Heart left ventricle (tissue), 16 donors: ENCODE measurements at regions not wholly inside any gene's neighbourhood (a gene's known extent, or its start where the extent isn't known, plus 50 kb on each side); places are given as distances from the start of the nearest gene placed in this dataset.

Experiments used
- ATAC-seq, 4 donors: fragments of 200-7000 bp; cut with Tn5 transposase; one replicate each; pipeline ENCODE4 v1.9.1; 2020 to 2022; ENCODE audit warnings: moderate library complexity in 4 of 4, mild to moderate bottlenecking in 3 of 4, moderate number of reproducible peaks in 1 of 4
- DNase-seq, 5 donors: peaks; one replicate each; pipeline ENCODE4 v3.0.0-alpha.2; 2020
- H3K27ac ChIP-seq, 12 donors: fragments of 200-600 bp; sonication (generic) in 4 of 12; one replicate each; pipeline versions ENCODE4 v1.5.0 to v1.8.0; 2016 to 2022; ENCODE audit warnings: mild to moderate bottlenecking in 2 of 12
- H3K27me3 ChIP-seq, 9 donors: fragments of 200-600 bp; sonication (generic) in 2 of 9; one replicate each; pipeline versions ENCODE4 v1.5.1 to v1.8.0; 2016 to 2022; ENCODE audit warnings: mild to moderate bottlenecking in 3 of 9
- H3K36me3 ChIP-seq, 9 donors: fragments of 200-600 bp; sonication (generic) in 2 of 9; one replicate each; pipeline versions ENCODE4 v1.5.0 to v1.8.0; 2018 to 2022; ENCODE audit warnings: mild to moderate bottlenecking in 2 of 9
- H3K4me1 ChIP-seq, 12 donors: fragments of 200-600 bp; sonication (generic) in 4 of 12; one replicate each; pipeline versions ENCODE4 v1.5.0 to v1.8.0; 2016 to 2022; ENCODE audit warnings: mild to moderate bottlenecking in 3 of 12
- H3K4me3 ChIP-seq, 12 donors: fragments of 200-600 bp; sonication (generic) in 4 of 12; one replicate each; pipeline versions ENCODE4 v1.5.0 to v1.8.0; 2017 to 2022; ENCODE audit warnings: mild to moderate bottlenecking in 9 of 12, moderate library complexity in 4 of 12
- H3K9me3 ChIP-seq, 12 donors: fragments of 200-600 bp; sonication (generic) in 4 of 12; one replicate each; pipeline versions ENCODE4 v1.5.0 to v1.8.0; 2016 to 2022; ENCODE audit warnings: mild to moderate bottlenecking in 1 of 12
- POLR2A ChIP-seq, 2 donors: fragments of 450-650 bp; IDR thresholded peaks; one replicate each; pipeline ENCODE4 v1.6.1; 2017; ENCODE audit warnings: antibody characterized with exemption in 2 of 2, mild to moderate bottlenecking in 2 of 2, moderate library complexity in 2 of 2
- WGBS, 4 donors: extraction: QIAGEN DNeasy Blood & Tissue Kit in 2 of 4; methylation state at CpG; one replicate each; pipeline versions ENCODE4 v1.1.5 to v1.1.7; 2013 to 2018; 5-methylcytosine and 5-hydroxymethylcytosine counted together
- intact Hi-C, 10 donors: fragments of 100-400 bp; cut with DNase I; formaldehyde crosslinking; loops; one replicate each; pipeline versions ENCODE4 v1.11.1 to v1.14.2; 2022
- TF ChIP-seq, protein P1 (sequence below), 12 donors: fragments of 200-600 bp; sonication (generic) in 4 of 12; IDR thresholded peaks; one replicate each; pipeline versions ENCODE4 v1.5.0 to v1.8.0; 2018 to 2022; ENCODE audit warnings: antibody characterized with exemption in 12 of 12, mild to moderate bottlenecking in 5 of 12
- donor health status: ischemic (EF 13 %, LVEDD 7.1; RV severe dilation, severe dysfunction).
- donor health status: healthy with polysubstance abuse.
- donor health status: DM: no; HTN: yes; CAD: no.
- donor health status: DM: no; HTN: no; CAD: no.
- donor health status: ischemic (EF 25% LVEDD 6.9; RV normal size, moderate dysfunction).
- donor health status: ischemic (EF 25% LVEDD 5.7; RV mildly dilated, moderate dysfunction).
- donor health status: healthy.
- donor health status: DM: yes; HTN: yes; CAD: no.
- donor health status: ischemic (EF 35%, LVEDD 5.7; RV mildly dilated, moderate dysfunction).
- donor health status: nonischemic (EF 11% LVEDD 7.7; RV severe dilation, severe dysfunction).
- donor health status: DM: yes; HTN: yes; CAD: no.
- donor health status: PGD.
- donor health status: ischemic (EF 29% LVEDD 5.4; RV normal size, mild dysfunction).
- donor health status: nonischemic (EF 23%, LVEDD 6.1; RV moderate dilation, normal function).

DNA sequence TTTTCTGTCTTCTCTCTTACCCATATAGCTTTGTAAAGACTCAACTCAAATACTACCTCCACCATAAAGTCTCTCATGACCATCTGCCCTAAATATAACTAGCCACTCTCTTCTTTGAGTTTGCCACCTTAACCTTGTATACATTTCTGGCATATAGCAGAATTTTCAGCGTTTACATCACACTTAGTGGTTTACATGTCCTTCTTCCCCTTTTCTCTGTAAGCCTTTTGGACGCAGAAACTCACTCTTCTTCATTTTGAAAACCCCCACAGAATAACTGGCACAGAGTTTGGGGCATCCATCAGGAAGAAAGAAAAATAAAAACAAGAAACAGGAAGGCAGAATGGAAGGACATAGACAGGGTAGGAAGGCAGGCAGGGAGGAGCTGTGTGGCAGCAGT, 131.8 kb upstream of the DUSP10 start:
- no peak for DNase-seq

DNA sequence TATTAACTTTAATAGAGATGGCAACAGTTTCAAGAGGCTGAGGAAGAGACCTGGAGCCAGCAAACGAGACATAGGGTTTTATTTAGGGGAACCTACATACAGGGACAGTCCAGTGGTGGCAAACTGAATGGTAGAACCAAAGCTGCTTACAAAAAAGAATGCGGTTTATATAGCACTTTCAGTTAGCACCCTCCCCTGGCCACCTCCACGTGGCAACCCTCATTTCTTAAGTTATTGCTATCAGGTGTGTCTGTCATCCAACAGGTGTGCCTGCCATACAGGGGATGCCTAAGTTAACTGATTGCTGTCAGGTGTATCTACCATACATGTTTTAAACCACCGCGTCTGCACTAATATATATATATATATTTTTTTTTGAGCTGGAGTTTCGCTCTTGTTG, 129.2 kb upstream of the DUSP10 start:
- TF ChIP-seq, protein P1, sequence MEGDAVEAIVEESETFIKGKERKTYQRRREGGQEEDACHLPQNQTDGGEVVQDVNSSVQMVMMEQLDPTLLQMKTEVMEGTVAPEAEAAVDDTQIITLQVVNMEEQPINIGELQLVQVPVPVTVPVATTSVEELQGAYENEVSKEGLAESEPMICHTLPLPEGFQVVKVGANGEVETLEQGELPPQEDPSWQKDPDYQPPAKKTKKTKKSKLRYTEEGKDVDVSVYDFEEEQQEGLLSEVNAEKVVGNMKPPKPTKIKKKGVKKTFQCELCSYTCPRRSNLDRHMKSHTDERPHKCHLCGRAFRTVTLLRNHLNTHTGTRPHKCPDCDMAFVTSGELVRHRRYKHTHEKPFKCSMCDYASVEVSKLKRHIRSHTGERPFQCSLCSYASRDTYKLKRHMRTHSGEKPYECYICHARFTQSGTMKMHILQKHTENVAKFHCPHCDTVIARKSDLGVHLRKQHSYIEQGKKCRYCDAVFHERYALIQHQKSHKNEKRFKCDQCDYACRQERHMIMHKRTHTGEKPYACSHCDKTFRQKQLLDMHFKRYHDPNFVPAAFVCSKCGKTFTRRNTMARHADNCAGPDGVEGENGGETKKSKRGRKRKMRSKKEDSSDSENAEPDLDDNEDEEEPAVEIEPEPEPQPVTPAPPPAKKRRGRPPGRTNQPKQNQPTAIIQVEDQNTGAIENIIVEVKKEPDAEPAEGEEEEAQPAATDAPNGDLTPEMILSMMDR (IDR thresholded peaks at IDR 0.05) = no peak
- TF ChIP-seq POLR2A (IDR thresholded peaks at IDR 0.05) = no peak
- 75 to 92% (median 91%) methylated on average over 6 of the region's 6 CpGs for WGBS, 4 donors
- H3K36me3 ChIP-seq = no peaks in the 10 kb centered on the region
- H3K4me1 ChIP-seq = peaks cover 0 to 12% (median 0%) of the 10 kb centered on the region in 12 donors
- no peaks in the 10 kb centered on the region for H3K27me3 ChIP-seq
- intact Hi-C loops = no loop called here
- no peak overlapping the region for H3K4me3 ChIP-seq
- DNase-seq (no peak), ATAC-seq (no peak)
- no peak overlapping the region for H3K27ac ChIP-seq
- no peaks in the 10 kb centered on the region for H3K9me3 ChIP-seq

More for the DNA sequence above, 131.8 kb upstream of the DUSP10 start:
- no peak overlapping the region for H3K27ac ChIP-seq
- peaks cover 0 to 9% (median 0%) of the 10 kb centered on the region in 12 donors for H3K4me1 ChIP-seq
- TF ChIP-seq POLR2A (IDR thresholded peaks at IDR 0.05) = no peak
- TF ChIP-seq, protein P1 (IDR thresholded peaks at IDR 0.05) = no peak
- intact Hi-C loops = no loop called here
- no peaks in the 10 kb centered on the region for H3K9me3 ChIP-seq
- no peaks in the 10 kb centered on the region for H3K27me3 ChIP-seq
- ATAC-seq = no peak
- H3K36me3 ChIP-seq = no peaks in the 10 kb centered on the region
- WGBS, 4 donors = 86 to 94% (median 87%) methylated on average over 2 of the region's 2 CpGs
- no peak overlapping the region for H3K4me3 ChIP-seq

DNA sequence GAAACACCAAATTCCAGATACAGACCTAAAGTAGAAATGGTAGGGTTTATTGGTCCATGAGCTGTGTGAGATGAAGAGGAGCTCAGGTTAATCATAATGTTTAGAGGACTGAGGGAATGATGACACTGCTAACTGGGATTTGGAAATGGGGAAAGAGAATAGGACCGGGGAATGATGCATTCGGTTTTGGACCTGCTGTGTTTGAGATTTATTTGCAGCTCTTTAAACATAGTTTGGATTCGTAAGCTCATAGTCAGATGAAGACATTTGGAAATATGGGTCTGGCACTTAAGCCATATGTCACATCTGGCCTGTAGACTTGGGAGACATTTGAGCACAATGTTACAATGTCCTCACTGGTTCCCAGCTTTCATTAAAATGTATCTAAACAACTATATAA, 127.9 kb upstream of the DUSP10 start:
- Histone ChIP-seq H3K9me3 (no peaks in the 10 kb centered on the region), H3K4me1 (peaks cover 0 to 12% (median 0%) of the 10 kb centered on the region in 12 donors), H3K4me3 (no peak overlapping the region), H3K27ac (no peak overlapping the region), H3K27me3 (no peaks in the 10 kb centered on the region), H3K36me3 (no peaks in the 10 kb centered on the region)
- intact Hi-C loops = no loop called here
- no peak for DNase-seq
- WGBS, 4 donors = 80 to 88% (median 84%) methylated on average over 3 of the region's 3 CpGs
- ATAC-seq = no peak
- TF ChIP-seq, protein P1 (IDR thresholded peaks at IDR 0.05) = no peak
- TF ChIP-seq POLR2A (IDR thresholded peaks at IDR 0.05) = no peak

DNA sequence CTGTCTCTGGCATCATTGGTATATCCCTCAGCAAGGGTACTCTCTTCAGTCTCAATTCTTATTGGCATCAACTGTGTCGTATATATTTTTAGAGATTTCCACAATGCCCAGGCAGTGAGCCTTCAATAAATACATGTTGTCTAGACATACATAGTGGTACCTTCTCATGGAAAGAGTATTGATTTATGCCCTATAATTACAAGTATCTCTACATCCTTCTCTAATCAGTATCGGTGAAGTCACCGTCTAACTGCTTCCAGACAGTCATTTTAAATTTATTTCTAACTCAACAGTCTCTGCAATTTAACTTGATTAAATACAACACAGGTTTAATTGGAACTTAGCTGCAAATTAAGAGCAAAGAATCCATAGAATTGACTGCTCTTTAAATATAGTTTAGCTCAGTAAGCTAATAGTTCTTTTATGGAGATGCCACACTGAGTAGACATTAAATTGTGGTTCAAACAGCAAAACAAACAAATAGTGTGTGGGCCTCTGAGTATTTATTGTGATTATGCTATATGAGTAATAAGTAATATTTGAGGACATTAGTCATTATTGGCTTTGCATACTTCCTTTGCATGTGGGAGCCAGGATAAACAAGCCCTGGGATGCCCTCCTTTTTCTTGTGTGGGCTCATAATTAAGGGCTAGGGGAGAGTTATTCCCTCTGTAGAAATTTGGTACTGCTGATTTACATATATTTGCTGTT, 126.9 kb upstream of the DUSP10 start:
- DNase-seq = no peak
- no peak overlapping the region for H3K27ac ChIP-seq
- 70 to 95% (median 80%) methylated on average over 3 of the region's 3 CpGs for WGBS, 4 donors
- no peaks in the 10 kb centered on the region for H3K27me3 ChIP-seq
- TF ChIP-seq POLR2A (IDR thresholded peaks at IDR 0.05) = no peak
- TF ChIP-seq, protein P1 (IDR thresholded peaks at IDR 0.05) = no peak
- intact Hi-C loops = no loop called here
- H3K4me1 ChIP-seq = peaks cover 0 to 12% (median 0%) of the 10 kb centered on the region in 12 donors
- no peak overlapping the region for H3K4me3 ChIP-seq
- ATAC-seq = peak in 1 of 4 donors; percentile 53
- no peaks in the 10 kb centered on the region for H3K9me3 ChIP-seq
- H3K36me3 ChIP-seq = no peaks in the 10 kb centered on the region
